Hepatocyte (in vitro differentiated cells): ENCODE measurements at regions not wholly inside any gene's neighbourhood (a gene's known extent, or its start where the extent isn't known, plus 50 kb on each side); places are given as distances from the start of the nearest gene placed in this dataset.

Experiments
- CTCF ChIP-seq: fragments of 200-600 bp; sonication (generic); IDR thresholded peaks from 2 replicates; pipeline ENCODE4 v1.5.1; 2016; ENCODE audit warnings: antibody characterized with exemption, mild to moderate bottlenecking; ENCODE audit not compliant: poor library complexity
- EZH2 ChIP-seq: fragments of 200-600 bp; sonication (generic); IDR thresholded peaks from 2 replicates; pipeline ENCODE4 v1.6.1; 2016; ENCODE audit warnings: antibody characterized with exemption, mild to moderate bottlenecking, borderline replicate concordance
- EZH2phosphoT487 ChIP-seq: fragments of 200-600 bp; sonication (generic); IDR thresholded peaks from one replicate; pipeline ENCODE4 v1.6.1; 2018; ENCODE audit warnings: antibody characterized with exemption, mild to moderate bottlenecking, low read depth, moderate library complexity; ENCODE audit not compliant: unreplicated experiment, severe bottlenecking

- TF ChIP-seq CTCF (no peak), EZH2 (no peak), EZH2phosphoT487 (no peak)
Observed at GRCh38 chr10:33055625-33056024, 97.6 kb upstream of the ITGB1 start.
